ENCODE measurements at regions not wholly inside any gene's neighbourhood (a gene's known extent, or its start where the extent isn't known, plus 50 kb on each side); places are given as distances from the start of the nearest gene placed in this dataset.

- Histone ChIP-seq H3K4me1 (ENCODE audit: low read depth) (no peaks in the 10 kb centered on the region), H3K9me3 (no peaks in the 10 kb centered on the region), H3K4me3 (no peak overlapping the region), H3K36me3 (ENCODE audit: low read depth) (no peaks in the 10 kb centered on the region)
- DNase-seq = no peak
- intact Hi-C loops (cut with DNase I, micrococcal nuclease) = no loop called here
- no peak for TF ChIP-seq CTCF (IDR thresholded peaks at IDR 0.05)
- no peak for ATAC-seq
Measured at GRCh38 chr10:84683980-84684740, 355.8 kb downstream of the CCSER2 start.

GRCh38 chr10:84685047-84685660 lies 356.8 kb downstream of the CCSER2 start:
- no peak for DNase-seq
- Histone ChIP-seq H3K36me3 (ENCODE audit: low read depth) (no peaks in the 10 kb centered on the region), H3K4me3 (no peak overlapping the region), H3K4me1 (ENCODE audit: low read depth) (no peaks in the 10 kb centered on the region), H3K9me3 (no peaks in the 10 kb centered on the region)
- no peak for ATAC-seq
- TF ChIP-seq CTCF (IDR thresholded peaks at IDR 0.05) = no peak
- intact Hi-C loops (cut with DNase I, micrococcal nuclease) = no loop called here

GRCh38 chr10:84693006-84693405 lies 364.6 kb downstream of the CCSER2 start:
- Histone ChIP-seq H3K4me1 (ENCODE audit: low read depth) (no peaks in the 10 kb centered on the region), H3K4me3 (no peak overlapping the region), H3K36me3 (ENCODE audit: low read depth) (no peaks in the 10 kb centered on the region), H3K9me3 (no peaks in the 10 kb centered on the region)
- intact Hi-C loops (cut with DNase I, micrococcal nuclease) = no loop called here
- DNase-seq (no peak), ATAC-seq (no peak)
- TF ChIP-seq CTCF (IDR thresholded peaks at IDR 0.05) = no peak

GRCh38 chr10:84695902-84696301 lies 367.5 kb downstream of the CCSER2 start:
- no peak for TF ChIP-seq CTCF (IDR thresholded peaks at IDR 0.05)
- H3K36me3 ChIP-seq (ENCODE audit: low read depth) = no peaks in the 10 kb centered on the region
- ATAC-seq (no peak), DNase-seq (no peak)
- H3K4me3 ChIP-seq = no peak overlapping the region
- no peaks in the 10 kb centered on the region for H3K9me3 ChIP-seq
- no peaks in the 10 kb centered on the region for H3K4me1 ChIP-seq (ENCODE audit: low read depth)
- intact Hi-C loops (cut with DNase I, micrococcal nuclease) = no loop called here

- H3K4me1 ChIP-seq (ENCODE audit: low read depth) = no peaks in the 10 kb centered on the region
- ATAC-seq (no peak), DNase-seq (no peak)
- no peak overlapping the region for H3K4me3 ChIP-seq
- intact Hi-C loops (cut with DNase I, micrococcal nuclease) = no loop called here
- no peaks in the 10 kb centered on the region for H3K36me3 ChIP-seq (ENCODE audit: low read depth)
- no peak for TF ChIP-seq CTCF (IDR thresholded peaks at IDR 0.05)
- H3K9me3 ChIP-seq = no peaks in the 10 kb centered on the region
Measured at GRCh38 chr10:84696610-84697009, 368.2 kb downstream of the CCSER2 start.

All from mucosa of descending colon (tissue), 3 donors.